ENCODE measurements at regions not wholly inside any gene's neighbourhood (a gene's known extent, or its start where the extent isn't known, plus 50 kb on each side); places are given as distances from the start of the nearest gene placed in this dataset.

DNA sequence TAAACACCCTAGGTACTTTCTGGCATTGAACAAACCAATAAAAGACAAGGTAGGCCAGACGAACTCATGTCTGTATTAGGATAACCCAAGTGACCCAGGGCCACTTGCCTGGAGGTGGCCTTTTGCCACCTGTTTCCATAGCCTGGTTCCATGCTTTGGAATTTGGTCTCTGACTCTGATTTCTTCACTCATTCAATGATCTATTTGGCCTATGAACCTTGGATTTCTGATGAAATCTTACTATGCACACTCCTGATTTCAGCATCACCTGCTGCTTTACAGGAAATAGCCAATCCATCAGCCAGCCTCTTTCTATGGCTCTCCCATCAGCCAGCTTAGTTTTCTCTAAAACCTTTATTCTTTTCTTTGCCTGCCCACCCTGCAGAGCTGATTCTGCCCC lies 142.8 kb upstream of the PSMD7 start:
- TF ChIP-seq, protein P1, sequence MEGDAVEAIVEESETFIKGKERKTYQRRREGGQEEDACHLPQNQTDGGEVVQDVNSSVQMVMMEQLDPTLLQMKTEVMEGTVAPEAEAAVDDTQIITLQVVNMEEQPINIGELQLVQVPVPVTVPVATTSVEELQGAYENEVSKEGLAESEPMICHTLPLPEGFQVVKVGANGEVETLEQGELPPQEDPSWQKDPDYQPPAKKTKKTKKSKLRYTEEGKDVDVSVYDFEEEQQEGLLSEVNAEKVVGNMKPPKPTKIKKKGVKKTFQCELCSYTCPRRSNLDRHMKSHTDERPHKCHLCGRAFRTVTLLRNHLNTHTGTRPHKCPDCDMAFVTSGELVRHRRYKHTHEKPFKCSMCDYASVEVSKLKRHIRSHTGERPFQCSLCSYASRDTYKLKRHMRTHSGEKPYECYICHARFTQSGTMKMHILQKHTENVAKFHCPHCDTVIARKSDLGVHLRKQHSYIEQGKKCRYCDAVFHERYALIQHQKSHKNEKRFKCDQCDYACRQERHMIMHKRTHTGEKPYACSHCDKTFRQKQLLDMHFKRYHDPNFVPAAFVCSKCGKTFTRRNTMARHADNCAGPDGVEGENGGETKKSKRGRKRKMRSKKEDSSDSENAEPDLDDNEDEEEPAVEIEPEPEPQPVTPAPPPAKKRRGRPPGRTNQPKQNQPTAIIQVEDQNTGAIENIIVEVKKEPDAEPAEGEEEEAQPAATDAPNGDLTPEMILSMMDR (conservative IDR thresholded peaks at IDR 0.05) = no peak
- TF ChIP-seq ZFX (IDR thresholded peaks at IDR 0.05) = no peak

All from C4-2B (cell line).